ENCODE measurements at regions not wholly inside any gene's neighbourhood (a gene's known extent, or its start where the extent isn't known, plus 50 kb on each side); places are given as distances from the start of the nearest gene placed in this dataset.

GRCh38 chr12:127515941-127516340 is 751.0 kb upstream of the TMEM132C start:
- TF ChIP-seq CTCF (IDR thresholded peaks at IDR 0.05; ENCODE audit: low read length) = no peak
- TF ChIP-seq EZH2 (IDR thresholded peaks at IDR 0.05; ENCODE audit: borderline replicate concordance, low read length) = no peak
